ENCODE measurements at regions not wholly inside any gene's neighbourhood (a gene's known extent, or its start where the extent isn't known, plus 50 kb on each side); places are given as distances from the start of the nearest gene placed in this dataset.

GRCh38 chr11:134615041-134615615, 203.1 kb upstream of the B3GAT1 start:
- TF ChIP-seq, protein P1, sequence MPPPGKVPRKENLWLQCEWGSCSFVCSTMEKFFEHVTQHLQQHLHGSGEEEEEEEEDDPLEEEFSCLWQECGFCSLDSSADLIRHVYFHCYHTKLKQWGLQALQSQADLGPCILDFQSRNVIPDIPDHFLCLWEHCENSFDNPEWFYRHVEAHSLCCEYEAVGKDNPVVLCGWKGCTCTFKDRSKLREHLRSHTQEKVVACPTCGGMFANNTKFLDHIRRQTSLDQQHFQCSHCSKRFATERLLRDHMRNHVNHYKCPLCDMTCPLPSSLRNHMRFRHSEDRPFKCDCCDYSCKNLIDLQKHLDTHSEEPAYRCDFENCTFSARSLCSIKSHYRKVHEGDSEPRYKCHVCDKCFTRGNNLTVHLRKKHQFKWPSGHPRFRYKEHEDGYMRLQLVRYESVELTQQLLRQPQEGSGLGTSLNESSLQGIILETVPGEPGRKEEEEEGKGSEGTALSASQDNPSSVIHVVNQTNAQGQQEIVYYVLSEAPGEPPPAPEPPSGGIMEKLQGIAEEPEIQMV (CRISPR knock-in tag; IDR thresholded peaks at IDR 0.05; ENCODE audit: low read depth) = no peak
- TF ChIP-seq POLR2A (IDR thresholded peaks at IDR 0.05; ENCODE audit: insufficient read depth in 1 of 2, low read depth in 2 of 2, low read length in 2 of 2) (no peak), HIVEP1 (CRISPR knock-in tag; IDR thresholded peaks at IDR 0.05) (no peak), SIN3A (IDR thresholded peaks at IDR 0.05; ENCODE audit: borderline replicate concordance, low read depth, low read length) (no peak), CC2D1A (CRISPR knock-in tag; IDR thresholded peaks at IDR 0.05) (no peak), ZNF10 (CRISPR knock-in tag; IDR thresholded peaks at IDR 0.05; ENCODE audit: borderline replicate concordance, low read depth) (no peak), CTCF (CRISPR knock-in tag; IDR thresholded peaks at IDR 0.05) (no peak), NR2C2 (CRISPR knock-in tag; IDR thresholded peaks at IDR 0.05; ENCODE audit: borderline replicate concordance) (no peak), GTF3A (CRISPR knock-in tag; conservative IDR thresholded peaks at IDR 0.05) (no peak)
- TF ChIP-seq, protein P2, sequence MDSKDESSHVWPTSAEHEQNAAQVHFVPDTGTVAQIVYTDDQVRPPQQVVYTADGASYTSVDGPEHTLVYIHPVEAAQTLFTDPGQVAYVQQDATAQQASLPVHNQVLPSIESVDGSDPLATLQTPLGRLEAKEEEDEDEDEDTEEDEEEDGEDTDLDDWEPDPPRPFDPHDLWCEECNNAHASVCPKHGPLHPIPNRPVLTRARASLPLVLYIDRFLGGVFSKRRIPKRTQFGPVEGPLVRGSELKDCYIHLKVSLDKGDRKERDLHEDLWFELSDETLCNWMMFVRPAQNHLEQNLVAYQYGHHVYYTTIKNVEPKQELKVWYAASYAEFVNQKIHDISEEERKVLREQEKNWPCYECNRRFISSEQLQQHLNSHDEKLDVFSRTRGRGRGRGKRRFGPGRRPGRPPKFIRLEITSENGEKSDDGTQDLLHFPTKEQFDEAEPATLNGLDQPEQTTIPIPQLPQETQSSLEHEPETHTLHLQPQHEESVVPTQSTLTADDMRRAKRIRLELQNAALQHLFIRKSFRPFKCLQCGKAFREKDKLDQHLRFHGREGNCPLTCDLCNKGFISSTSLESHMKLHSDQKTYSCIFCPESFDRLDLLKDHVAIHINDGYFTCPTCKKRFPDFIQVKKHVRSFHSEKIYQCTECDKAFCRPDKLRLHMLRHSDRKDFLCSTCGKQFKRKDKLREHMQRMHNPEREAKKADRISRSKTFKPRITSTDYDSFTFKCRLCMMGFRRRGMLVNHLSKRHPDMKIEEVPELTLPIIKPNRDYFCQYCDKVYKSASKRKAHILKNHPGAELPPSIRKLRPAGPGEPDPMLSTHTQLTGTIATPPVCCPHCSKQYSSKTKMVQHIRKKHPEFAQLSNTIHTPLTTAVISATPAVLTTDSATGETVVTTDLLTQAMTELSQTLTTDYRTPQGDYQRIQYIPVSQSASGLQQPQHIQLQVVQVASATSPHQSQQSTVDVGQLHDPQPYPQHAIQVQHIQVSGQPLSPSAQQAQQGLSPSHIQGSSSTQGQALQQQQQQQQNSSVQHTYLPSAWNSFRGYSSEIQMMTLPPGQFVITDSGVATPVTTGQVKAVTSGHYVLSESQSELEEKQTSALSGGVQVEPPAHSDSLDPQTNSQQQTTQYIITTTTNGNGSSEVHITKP (CRISPR knock-in tag; IDR thresholded peaks at IDR 0.05; ENCODE audit: low read depth) = no peak
